GM21825 (cell line): ENCODE measurements at regions not wholly inside any gene's neighbourhood (a gene's known extent, or its start where the extent isn't known, plus 50 kb on each side); places are given as distances from the start of the nearest gene placed in this dataset.

Experiments
- ATAC-seq: cut with Tn5 transposase; IDR thresholded peaks from one replicate; pipeline ENCODE4 v1.9.1; 2021; ENCODE audit warnings: mild to moderate bottlenecking, moderate library complexity; ENCODE audit not compliant: unreplicated experiment

- no peak for ATAC-seq
These were observed 920.9 kb downstream of the EFNA5 start for GRCh38 chr5:106749826-106750225.

GRCh38 chr5:106739127-106739526 lies 931.6 kb downstream of the EFNA5 start:
- no peak for ATAC-seq

GRCh38 chr5:106737111-106737510 lies 933.6 kb downstream of the EFNA5 start:
- ATAC-seq = no peak

GRCh38 chr5:106732624-106733023 lies 938.1 kb downstream of the EFNA5 start:
- no peak for ATAC-seq

GRCh38 chr5:106730912-106731311 lies 939.8 kb downstream of the EFNA5 start:
- ATAC-seq = no peak

GRCh38 chr5:106730506-106730905 lies 940.2 kb downstream of the EFNA5 start:
- ATAC-seq = no peak

GRCh38 chr5:106728208-106728607 lies 942.5 kb downstream of the EFNA5 start:
- no peak for ATAC-seq

- ATAC-seq = no peak
These were observed 943.7 kb downstream of the EFNA5 start for GRCh38 chr5:106727071-106727470.

GRCh38 chr5:106720367-106720766 lies 950.4 kb downstream of the EFNA5 start:
- ATAC-seq = no peak

- no peak for ATAC-seq
These were observed 970.9 kb downstream of the EFNA5 start for GRCh38 chr5:106699796-106700195.

- ATAC-seq = no peak
These were observed 971.5 kb downstream of the EFNA5 start for GRCh38 chr5:106699198-106699597.

GRCh38 chr5:106698169-106698568 lies 972.6 kb downstream of the EFNA5 start:
- ATAC-seq = no peak

- ATAC-seq = no peak
These were observed 979.0 kb downstream of the EFNA5 start for GRCh38 chr5:106691701-106692100.

- no peak for ATAC-seq
These were observed 980.2 kb downstream of the EFNA5 start for GRCh38 chr5:106690585-106690984.

GRCh38 chr5:106680330-106680729 lies 990.4 kb downstream of the EFNA5 start:
- no peak for ATAC-seq

- ATAC-seq = no peak
These were observed 993.7 kb downstream of the EFNA5 start for GRCh38 chr5:106677057-106677456.

GRCh38 chr5:106675687-106676086 lies 995.0 kb downstream of the EFNA5 start:
- no peak for ATAC-seq

GRCh38 chr5:106673941-106674340 lies 996.8 kb downstream of the EFNA5 start:
- no peak for ATAC-seq

- ATAC-seq = no peak
These were observed 1008.9 kb downstream of the EFNA5 start for GRCh38 chr5:106661866-106662265.

- ATAC-seq = no peak
These were observed 1010.1 kb downstream of the EFNA5 start for GRCh38 chr5:106660681-106661080.

GRCh38 chr5:106658150-106658549 lies 1012.6 kb downstream of the EFNA5 start:
- ATAC-seq = no peak

GRCh38 chr5:106656821-106657220 lies 1013.9 kb downstream of the EFNA5 start:
- ATAC-seq = no peak

GRCh38 chr5:106649031-106649430 lies 1021.7 kb downstream of the EFNA5 start:
- ATAC-seq = no peak

- ATAC-seq = no peak
These were observed 1022.3 kb downstream of the EFNA5 start for GRCh38 chr5:106648401-106648800.
